ENCODE measurements at regions not wholly inside any gene's neighbourhood (a gene's known extent, or its start where the extent isn't known, plus 50 kb on each side); places are given as distances from the start of the nearest gene placed in this dataset.

DNA sequence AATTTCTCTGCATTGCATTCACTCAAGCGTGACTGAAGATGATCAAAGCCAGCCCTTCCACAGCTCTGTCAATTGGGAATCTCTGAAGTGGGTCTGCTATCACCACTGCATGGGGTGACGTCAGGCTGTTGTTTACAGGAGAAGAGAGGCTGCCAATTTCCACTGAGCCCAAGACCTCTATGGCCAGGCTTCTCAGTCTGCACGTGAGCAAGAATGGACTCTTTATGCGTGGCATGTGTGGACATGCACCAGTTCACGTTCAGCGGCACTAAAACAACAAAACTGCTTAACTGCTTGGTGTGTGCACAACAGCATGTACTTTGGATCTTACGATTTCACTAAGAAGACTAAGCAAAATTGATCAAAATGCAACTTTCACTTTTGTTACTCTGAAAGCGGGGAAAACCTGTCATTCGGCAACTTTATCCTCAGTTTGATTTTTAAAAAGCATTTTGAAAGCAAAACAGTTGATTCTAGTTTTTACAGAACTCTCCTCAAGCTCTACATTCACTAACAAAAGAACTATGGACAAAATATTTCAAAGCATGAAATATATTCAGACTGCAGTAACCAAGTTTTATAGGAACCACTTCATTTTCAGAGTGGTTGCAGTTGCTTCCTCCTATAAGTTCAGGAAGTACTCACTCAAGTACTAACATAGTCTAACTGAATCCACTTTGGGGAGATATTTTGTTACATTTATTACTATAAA is 77.0 kb upstream of the SERTAD2 start (continued):
- TF ChIP-seq MXD1 (CRISPR knock-in tag; IDR thresholded peaks at IDR 0.05) (no peak), CENPX (CRISPR knock-in tag; IDR thresholded peaks at IDR 0.05) (no peak), GATAD1 (CRISPR knock-in tag; IDR thresholded peaks at IDR 0.05) (peak; percentile 67), SRSF4 (IDR thresholded peaks at IDR 0.05; ENCODE audit: low read depth, low read length, poor library complexity, severe bottlenecking) (no peak), SALL1 (CRISPR knock-in tag; IDR thresholded peaks at IDR 0.05) (peak; percentile 100), SNRNP70 (IDR thresholded peaks at IDR 0.05; ENCODE audit: low read depth, low read length) (no peak), ATF7-NPFF (CRISPR knock-in tag; IDR thresholded peaks at IDR 0.05; ENCODE audit: low read depth) (peak; percentile 73; the same call in 1 of the 2 replicates), PHF21A (CRISPR knock-in tag; IDR thresholded peaks at IDR 0.05) (peak; percentile 94), ZFP37 (CRISPR knock-in tag; IDR thresholded peaks at IDR 0.05; ENCODE audit: borderline replicate concordance) (no peak), PCBP2 (optimal IDR thresholded peaks at IDR 0.05; ENCODE audit: low read depth, low read length, poor library complexity, severe bottlenecking) (no peak), ZNF468 (CRISPR knock-in tag; IDR thresholded peaks at IDR 0.05) (no peak), ZNF496 (CRISPR knock-in tag; IDR thresholded peaks at IDR 0.05; ENCODE audit: insufficient replicate concordance) (no peak), ZNF317 (CRISPR knock-in tag; IDR thresholded peaks at IDR 0.05) (peak; percentile 75), GPN1 (CRISPR knock-in tag; IDR thresholded peaks at IDR 0.05; ENCODE audit: borderline replicate concordance) (no peak), ZNF12 (CRISPR knock-in tag; IDR thresholded peaks at IDR 0.05) (peak; percentile 54; the same call in 1 of the 2 replicates)
- TF ChIP-seq, protein P1, sequence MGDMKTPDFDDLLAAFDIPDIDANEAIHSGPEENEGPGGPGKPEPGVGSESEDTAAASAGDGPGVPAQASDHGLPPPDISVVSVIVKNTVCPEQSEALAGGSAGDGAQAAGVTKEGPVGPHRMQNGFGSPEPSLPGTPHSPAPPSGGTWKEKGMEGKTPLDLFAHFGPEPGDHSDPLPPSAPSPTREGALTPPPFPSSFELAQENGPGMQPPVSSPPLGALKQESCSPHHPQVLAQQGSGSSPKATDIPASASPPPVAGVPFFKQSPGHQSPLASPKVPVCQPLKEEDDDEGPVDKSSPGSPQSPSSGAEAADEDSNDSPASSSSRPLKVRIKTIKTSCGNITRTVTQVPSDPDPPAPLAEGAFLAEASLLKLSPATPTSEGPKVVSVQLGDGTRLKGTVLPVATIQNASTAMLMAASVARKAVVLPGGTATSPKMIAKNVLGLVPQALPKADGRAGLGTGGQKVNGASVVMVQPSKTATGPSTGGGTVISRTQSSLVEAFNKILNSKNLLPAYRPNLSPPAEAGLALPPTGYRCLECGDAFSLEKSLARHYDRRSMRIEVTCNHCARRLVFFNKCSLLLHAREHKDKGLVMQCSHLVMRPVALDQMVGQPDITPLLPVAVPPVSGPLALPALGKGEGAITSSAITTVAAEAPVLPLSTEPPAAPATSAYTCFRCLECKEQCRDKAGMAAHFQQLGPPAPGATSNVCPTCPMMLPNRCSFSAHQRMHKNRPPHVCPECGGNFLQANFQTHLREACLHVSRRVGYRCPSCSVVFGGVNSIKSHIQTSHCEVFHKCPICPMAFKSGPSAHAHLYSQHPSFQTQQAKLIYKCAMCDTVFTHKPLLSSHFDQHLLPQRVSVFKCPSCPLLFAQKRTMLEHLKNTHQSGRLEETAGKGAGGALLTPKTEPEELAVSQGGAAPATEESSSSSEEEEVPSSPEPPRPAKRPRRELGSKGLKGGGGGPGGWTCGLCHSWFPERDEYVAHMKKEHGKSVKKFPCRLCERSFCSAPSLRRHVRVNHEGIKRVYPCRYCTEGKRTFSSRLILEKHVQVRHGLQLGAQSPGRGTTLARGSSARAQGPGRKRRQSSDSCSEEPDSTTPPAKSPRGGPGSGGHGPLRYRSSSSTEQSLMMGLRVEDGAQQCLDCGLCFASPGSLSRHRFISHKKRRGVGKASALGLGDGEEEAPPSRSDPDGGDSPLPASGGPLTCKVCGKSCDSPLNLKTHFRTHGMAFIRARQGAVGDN (CRISPR knock-in tag; IDR thresholded peaks at IDR 0.05), result peak; percentile 48; the same call in 1 of the 2 replicates
- TF ChIP-seq, protein P2, sequence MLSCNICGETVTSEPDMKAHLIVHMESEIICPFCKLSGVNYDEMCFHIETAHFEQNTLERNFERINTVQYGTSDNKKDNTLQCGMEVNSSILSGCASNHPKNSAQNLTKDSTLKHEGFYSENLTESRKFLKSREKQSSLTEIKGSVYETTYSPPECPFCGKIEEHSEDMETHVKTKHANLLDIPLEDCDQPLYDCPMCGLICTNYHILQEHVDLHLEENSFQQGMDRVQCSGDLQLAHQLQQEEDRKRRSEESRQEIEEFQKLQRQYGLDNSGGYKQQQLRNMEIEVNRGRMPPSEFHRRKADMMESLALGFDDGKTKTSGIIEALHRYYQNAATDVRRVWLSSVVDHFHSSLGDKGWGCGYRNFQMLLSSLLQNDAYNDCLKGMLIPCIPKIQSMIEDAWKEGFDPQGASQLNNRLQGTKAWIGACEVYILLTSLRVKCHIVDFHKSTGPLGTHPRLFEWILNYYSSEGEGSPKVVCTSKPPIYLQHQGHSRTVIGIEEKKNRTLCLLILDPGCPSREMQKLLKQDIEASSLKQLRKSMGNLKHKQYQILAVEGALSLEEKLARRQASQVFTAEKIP (CRISPR knock-in tag; IDR thresholded peaks at IDR 0.05; ENCODE audit: borderline replicate concordance), result no peak
- TF ChIP-seq, protein P3, sequence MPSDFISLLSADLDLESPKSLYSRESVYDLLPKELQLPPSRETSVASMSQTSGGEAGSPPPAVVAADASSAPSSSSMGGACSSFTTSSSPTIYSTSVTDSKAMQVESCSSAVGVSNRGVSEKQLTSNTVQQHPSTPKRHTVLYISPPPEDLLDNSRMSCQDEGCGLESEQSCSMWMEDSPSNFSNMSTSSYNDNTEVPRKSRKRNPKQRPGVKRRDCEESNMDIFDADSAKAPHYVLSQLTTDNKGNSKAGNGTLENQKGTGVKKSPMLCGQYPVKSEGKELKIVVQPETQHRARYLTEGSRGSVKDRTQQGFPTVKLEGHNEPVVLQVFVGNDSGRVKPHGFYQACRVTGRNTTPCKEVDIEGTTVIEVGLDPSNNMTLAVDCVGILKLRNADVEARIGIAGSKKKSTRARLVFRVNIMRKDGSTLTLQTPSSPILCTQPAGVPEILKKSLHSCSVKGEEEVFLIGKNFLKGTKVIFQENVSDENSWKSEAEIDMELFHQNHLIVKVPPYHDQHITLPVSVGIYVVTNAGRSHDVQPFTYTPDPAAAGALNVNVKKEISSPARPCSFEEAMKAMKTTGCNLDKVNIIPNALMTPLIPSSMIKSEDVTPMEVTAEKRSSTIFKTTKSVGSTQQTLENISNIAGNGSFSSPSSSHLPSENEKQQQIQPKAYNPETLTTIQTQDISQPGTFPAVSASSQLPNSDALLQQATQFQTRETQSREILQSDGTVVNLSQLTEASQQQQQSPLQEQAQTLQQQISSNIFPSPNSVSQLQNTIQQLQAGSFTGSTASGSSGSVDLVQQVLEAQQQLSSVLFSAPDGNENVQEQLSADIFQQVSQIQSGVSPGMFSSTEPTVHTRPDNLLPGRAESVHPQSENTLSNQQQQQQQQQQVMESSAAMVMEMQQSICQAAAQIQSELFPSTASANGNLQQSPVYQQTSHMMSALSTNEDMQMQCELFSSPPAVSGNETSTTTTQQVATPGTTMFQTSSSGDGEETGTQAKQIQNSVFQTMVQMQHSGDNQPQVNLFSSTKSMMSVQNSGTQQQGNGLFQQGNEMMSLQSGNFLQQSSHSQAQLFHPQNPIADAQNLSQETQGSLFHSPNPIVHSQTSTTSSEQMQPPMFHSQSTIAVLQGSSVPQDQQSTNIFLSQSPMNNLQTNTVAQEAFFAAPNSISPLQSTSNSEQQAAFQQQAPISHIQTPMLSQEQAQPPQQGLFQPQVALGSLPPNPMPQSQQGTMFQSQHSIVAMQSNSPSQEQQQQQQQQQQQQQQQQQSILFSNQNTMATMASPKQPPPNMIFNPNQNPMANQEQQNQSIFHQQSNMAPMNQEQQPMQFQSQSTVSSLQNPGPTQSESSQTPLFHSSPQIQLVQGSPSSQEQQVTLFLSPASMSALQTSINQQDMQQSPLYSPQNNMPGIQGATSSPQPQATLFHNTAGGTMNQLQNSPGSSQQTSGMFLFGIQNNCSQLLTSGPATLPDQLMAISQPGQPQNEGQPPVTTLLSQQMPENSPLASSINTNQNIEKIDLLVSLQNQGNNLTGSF (CRISPR knock-in tag; IDR thresholded peaks at IDR 0.05), result peak; percentile 62; the same call in 1 of the 2 replicates

Data from HepG2 (cell line).